Mucosa of rectum (tissue), 2 donors: ENCODE measurements at regions not wholly inside any gene's neighbourhood (a gene's known extent, or its start where the extent isn't known, plus 50 kb on each side); places are given as distances from the start of the nearest gene placed in this dataset.

Source experiments
- H3K27ac ChIP-seq, 2 donors: one replicate each; pipeline ENCODE4 v1.7.0; 2013; ENCODE audit warnings: inconsistent platforms in 2 of 2, low read depth in 2 of 2, low read length in 2 of 2
- H3K27me3 ChIP-seq, 2 donors: one replicate each; pipeline ENCODE4 v1.7.0; 2013; ENCODE audit warnings: low read length in 2 of 2; ENCODE audit not compliant: control insufficient read depth in 2 of 2, insufficient read depth in 2 of 2
- H3K36me3 ChIP-seq, 2 donors: one replicate each; pipeline ENCODE4 v1.7.0; 2013; ENCODE audit warnings: low read length in 2 of 2; ENCODE audit not compliant: control insufficient read depth in 2 of 2, insufficient read depth in 2 of 2
- H3K4me1 ChIP-seq, 2 donors: one replicate each; pipeline ENCODE4 v1.7.0; 2013; ENCODE audit warnings: low read length in 2 of 2, mild to moderate bottlenecking in 1 of 2; ENCODE audit not compliant: control insufficient read depth in 2 of 2, insufficient read depth in 2 of 2
- H3K4me3 ChIP-seq, 2 donors: one replicate each; pipeline ENCODE4 v1.7.0; 2013; ENCODE audit warnings: low read length in 2 of 2
- H3K9ac ChIP-seq, 2 donors: one replicate each; pipeline ENCODE4 v1.7.0; 2013; ENCODE audit warnings: low read length in 2 of 2, low read depth in 1 of 2, mild to moderate bottlenecking in 1 of 2
- H3K9me3 ChIP-seq, 2 donors: one replicate each; pipeline ENCODE4 v1.7.0; 2013; ENCODE audit warnings: low read length in 2 of 2; ENCODE audit not compliant: control insufficient read depth in 2 of 2
- donor health status: healthy.
- donor health status: Normal muscosa, but diverticular disease.

DNA sequence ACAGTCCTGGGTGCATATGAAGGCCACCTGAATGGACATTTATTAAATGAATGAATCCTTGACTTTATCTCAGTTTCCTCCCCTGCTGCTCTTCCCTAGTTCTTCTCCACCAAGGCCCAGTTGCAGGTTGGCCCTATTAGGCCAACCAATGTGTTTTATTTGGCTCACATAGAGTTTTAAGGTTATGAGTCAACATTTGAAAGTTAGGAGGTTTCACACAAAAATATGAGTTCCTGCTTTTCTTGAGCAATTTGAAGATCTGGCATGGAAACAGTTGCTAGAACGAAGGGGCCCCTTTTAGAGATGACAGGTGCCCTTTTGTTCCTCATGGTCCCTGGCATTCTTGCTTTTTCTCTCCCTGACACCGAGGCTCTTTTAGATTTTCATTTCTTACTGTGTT is 83.0 kb upstream of the PDZRN3 start:
- H3K9me3 ChIP-seq, result no peaks in the 10 kb centered on the region
- H3K27me3 ChIP-seq, result no peaks in the 10 kb centered on the region
- H3K36me3 ChIP-seq, result no peaks in the 10 kb centered on the region

GRCh38 chr3:73706771-73707170 is 82.0 kb upstream of the PDZRN3 start:
- H3K9ac ChIP-seq, result no peak overlapping the region
- no peaks in the 10 kb centered on the region for H3K9me3 ChIP-seq
- no peak overlapping the region for H3K27ac ChIP-seq
- no peaks in the 10 kb centered on the region for H3K36me3 ChIP-seq
- H3K4me1 ChIP-seq, result no peaks in the 10 kb centered on the region
- H3K4me3 ChIP-seq, result no peak overlapping the region
- no peaks in the 10 kb centered on the region for H3K27me3 ChIP-seq

More for the DNA sequence above, 83.0 kb upstream of the PDZRN3 start:
- Histone ChIP-seq H3K4me1 (no peaks in the 10 kb centered on the region), H3K9ac (no peak overlapping the region), H3K4me3 (no peak overlapping the region), H3K27ac (no peak overlapping the region)

GRCh38 chr3:73705792-73706191 is 81.1 kb upstream of the PDZRN3 start:
- no peaks in the 10 kb centered on the region for H3K9me3 ChIP-seq
- H3K27me3 ChIP-seq, result no peaks in the 10 kb centered on the region
- no peaks in the 10 kb centered on the region for H3K4me1 ChIP-seq
- no peak overlapping the region for H3K27ac ChIP-seq
- no peaks in the 10 kb centered on the region for H3K36me3 ChIP-seq
- H3K4me3 ChIP-seq, result no peak overlapping the region
- no peak overlapping the region for H3K9ac ChIP-seq

- Histone ChIP-seq H3K4me1 (no peaks in the 10 kb centered on the region), H3K36me3 (no peaks in the 10 kb centered on the region), H3K27me3 (no peaks in the 10 kb centered on the region), H3K4me3 (no peak overlapping the region), H3K27ac (no peak overlapping the region), H3K9ac (no peak overlapping the region), H3K9me3 (no peaks in the 10 kb centered on the region)
Observed at GRCh38 chr3:73699327-73699726, 74.6 kb upstream of the PDZRN3 start.

DNA sequence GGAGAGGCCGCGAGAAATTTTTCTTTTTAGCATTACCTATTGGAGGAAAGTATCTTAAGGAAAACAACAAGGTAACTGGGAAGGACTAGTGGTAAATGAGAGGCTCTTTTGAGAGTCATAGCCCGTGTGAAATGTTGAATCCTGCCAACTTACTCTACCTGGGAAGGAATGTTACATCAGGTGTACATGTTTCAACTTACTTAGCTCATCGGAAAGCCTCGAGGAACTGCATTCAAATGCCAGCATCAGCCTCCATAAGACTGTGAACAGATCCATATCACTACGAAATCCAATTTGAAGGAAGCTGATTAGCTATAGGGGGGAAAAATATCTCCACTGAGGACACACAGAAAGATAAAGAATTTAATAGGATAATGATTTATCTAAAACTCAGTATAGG is 72.3 kb upstream of the PDZRN3 start:
- Histone ChIP-seq H3K27ac (no peak overlapping the region), H3K4me3 (no peak overlapping the region), H3K9ac (no peak overlapping the region), H3K9me3 (no peaks in the 10 kb centered on the region), H3K27me3 (no peaks in the 10 kb centered on the region), H3K36me3 (no peaks in the 10 kb centered on the region), H3K4me1 (no peaks in the 10 kb centered on the region)

DNA sequence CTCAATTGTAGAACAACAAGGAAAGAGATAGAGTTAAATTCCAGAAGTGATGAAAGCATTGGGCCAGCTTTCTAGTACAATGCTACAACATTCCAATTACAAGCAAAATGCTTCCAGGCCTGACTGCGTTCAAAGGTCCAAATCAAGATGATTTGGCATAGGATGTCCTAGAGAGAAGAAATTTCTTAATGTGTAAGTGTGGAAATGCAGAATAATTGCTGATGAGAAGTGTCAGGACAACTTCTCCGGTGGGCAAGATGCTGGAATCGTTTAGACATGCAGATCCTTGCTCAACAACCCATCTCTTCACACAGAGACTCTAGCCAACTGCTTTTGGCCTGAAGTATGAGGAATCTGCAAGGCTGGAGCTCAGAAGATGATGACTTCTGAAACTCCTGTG is 71.1 kb upstream of the PDZRN3 start:
- no peaks in the 10 kb centered on the region for H3K27me3 ChIP-seq
- no peaks in the 10 kb centered on the region for H3K9me3 ChIP-seq
- H3K4me3 ChIP-seq, result no peak overlapping the region
- no peaks in the 10 kb centered on the region for H3K4me1 ChIP-seq
- H3K36me3 ChIP-seq, result no peaks in the 10 kb centered on the region
- no peak overlapping the region for H3K9ac ChIP-seq
- no peak overlapping the region for H3K27ac ChIP-seq

DNA sequence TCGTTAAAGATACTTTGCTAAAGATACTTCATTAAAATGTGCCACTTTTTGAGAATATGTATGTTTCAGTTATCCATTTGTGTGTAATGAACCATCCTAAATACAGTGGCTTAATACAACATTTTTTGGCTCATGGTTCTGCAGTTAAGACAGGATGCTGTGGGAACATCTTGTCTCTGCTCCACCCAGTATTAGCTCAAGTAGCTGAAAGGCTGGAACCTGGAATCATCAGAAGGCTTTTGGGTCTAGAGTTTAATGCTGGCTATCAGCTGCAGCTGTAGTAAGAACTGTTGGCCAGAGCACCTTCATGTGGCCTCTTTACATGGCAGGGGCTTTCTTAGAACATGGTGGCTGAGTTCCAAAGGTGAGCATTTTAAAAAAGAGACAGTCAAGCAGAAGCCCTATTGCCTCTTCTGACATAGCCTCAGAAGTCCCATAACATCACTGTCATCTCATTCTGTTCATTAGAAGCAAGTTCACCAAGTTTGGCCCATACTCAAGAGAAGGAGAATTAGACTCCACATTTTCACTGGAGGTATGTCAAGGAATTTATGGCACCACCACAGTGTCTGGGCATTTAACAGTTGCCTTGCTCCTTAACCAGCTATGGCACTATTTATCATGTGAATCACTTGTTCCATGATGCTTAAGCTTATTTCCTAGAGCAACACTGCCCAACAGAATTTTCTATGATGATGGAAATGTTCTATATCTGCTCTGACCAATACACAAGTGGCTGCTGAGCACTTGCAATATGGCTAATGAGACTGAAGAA is 70.4 kb upstream of the PDZRN3 start:
- Histone ChIP-seq H3K27ac (no peak overlapping the region), H3K9me3 (no peaks in the 10 kb centered on the region), H3K36me3 (no peaks in the 10 kb centered on the region), H3K4me1 (no peaks in the 10 kb centered on the region), H3K9ac (no peak overlapping the region), H3K27me3 (no peaks in the 10 kb centered on the region), H3K4me3 (no peak overlapping the region)

DNA sequence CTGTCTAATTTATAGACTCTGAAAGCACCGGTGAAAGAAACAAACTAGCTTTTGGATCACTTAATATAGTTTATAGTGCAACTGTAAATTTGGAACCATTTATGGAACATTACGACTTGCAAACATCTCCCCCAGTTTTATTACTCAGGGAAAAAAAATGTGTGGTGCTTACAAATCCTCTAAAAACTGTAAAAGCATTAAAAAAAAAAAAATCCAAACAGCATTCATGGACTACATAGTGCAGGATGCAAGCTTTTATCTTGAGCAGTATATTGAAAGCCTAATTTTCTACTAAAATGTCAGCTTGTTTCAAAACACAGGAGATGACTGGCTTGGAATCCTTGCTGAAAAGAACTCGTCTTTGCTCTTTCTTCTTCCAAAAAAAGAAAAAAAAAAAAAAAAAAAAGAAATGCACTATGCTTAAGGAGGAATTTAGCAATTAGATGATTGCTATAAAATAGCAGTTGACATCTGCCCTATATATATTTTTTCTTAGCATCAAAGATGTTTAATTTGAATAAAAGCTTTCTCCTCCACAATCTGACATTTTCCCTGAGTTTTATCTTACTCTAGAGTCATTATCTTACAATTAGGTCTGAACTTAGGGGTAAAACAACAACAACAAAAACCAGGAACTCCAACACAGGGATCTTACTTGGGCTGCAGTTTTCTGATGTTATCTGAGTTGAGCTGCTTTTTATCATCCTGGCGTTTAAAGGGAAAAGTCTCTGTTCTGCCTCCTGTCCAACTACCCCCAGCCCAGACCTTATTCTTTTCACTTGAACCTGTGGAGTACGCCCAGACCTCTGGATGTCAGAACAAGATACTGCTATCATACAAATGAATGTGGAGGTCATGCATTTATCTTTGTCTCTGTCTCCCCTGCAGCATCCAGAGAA is 62.6 kb upstream of the PDZRN3 start:
- Histone ChIP-seq H3K4me3 (no peak overlapping the region), H3K4me1 (peaks cover 3% of the 10 kb centered on the region in 2 donors), H3K27ac (no peak overlapping the region), H3K9ac (no peak overlapping the region), H3K36me3 (no peaks in the 10 kb centered on the region), H3K27me3 (no peaks in the 10 kb centered on the region), H3K9me3 (no peaks in the 10 kb centered on the region)

GRCh38 chr3:73685061-73685460 is 60.3 kb upstream of the PDZRN3 start:
- H3K4me1 ChIP-seq, result peaks cover 3% of the 10 kb centered on the region in 2 donors
- H3K36me3 ChIP-seq, result no peaks in the 10 kb centered on the region
- H3K9me3 ChIP-seq, result no peaks in the 10 kb centered on the region
- no peak overlapping the region for H3K27ac ChIP-seq
- H3K9ac ChIP-seq, result no peak overlapping the region
- no peaks in the 10 kb centered on the region for H3K27me3 ChIP-seq
- no peak overlapping the region for H3K4me3 ChIP-seq

GRCh38 chr3:73683706-73684105 is 59.0 kb upstream of the PDZRN3 start:
- no peaks in the 10 kb centered on the region for H3K36me3 ChIP-seq
- H3K9ac ChIP-seq, result no peak overlapping the region
- H3K4me1 ChIP-seq, result peaks cover 3% of the 10 kb centered on the region in 2 donors

More at GRCh38 chr3:73683706-73684105, 59.0 kb upstream of the PDZRN3 start:
- Histone ChIP-seq H3K27me3 (no peaks in the 10 kb centered on the region), H3K4me3 (no peak overlapping the region), H3K9me3 (no peaks in the 10 kb centered on the region), H3K27ac (no peak overlapping the region)
